ENCODE measurements at regions not wholly inside any gene's neighbourhood (a gene's known extent, or its start where the extent isn't known, plus 50 kb on each side); places are given as distances from the start of the nearest gene placed in this dataset.
"Not testable (repeated sequence)": the region's sequence is repeated elsewhere in the genome, so short reads cannot be mapped to it uniquely, and the experiment has no call there.

GRCh38 chr14:106549064-106549463 lies 1022.7 kb downstream of the TMEM121 start:
- DNase-seq (ENCODE audit: low spot score): no peak
- TF ChIP-seq CTCF (IDR thresholded peaks at IDR 0.05; ENCODE audit: extremely low read depth, insufficient read depth, missing control alignments): no peak
- in situ Hi-C loops (cut with MboI; ENCODE audit: low pct_unique_long_range_greater_than_20kb, low sequenced_read_pairs, unreplicated experiment): no loop called here

- peak; percentile 19 for TF ChIP-seq CTCF (IDR thresholded peaks at IDR 0.05; ENCODE audit: extremely low read depth, insufficient read depth, missing control alignments)
- in situ Hi-C loops (cut with MboI; ENCODE audit: low pct_unique_long_range_greater_than_20kb, low sequenced_read_pairs, unreplicated experiment): no loop called here
- DNase-seq (ENCODE audit: low spot score): no peak
These were observed 1024.9 kb downstream of the TMEM121 start for GRCh38 chr14:106551265-106551664.

- in situ Hi-C loops (cut with MboI; ENCODE audit: low pct_unique_long_range_greater_than_20kb, low sequenced_read_pairs, unreplicated experiment); DNase-seq (ENCODE audit: low spot score): not testable (repeated sequence)
These were observed 1029.8 kb downstream of the TMEM121 start for GRCh38 chr14:106556211-106556610.

- TF ChIP-seq CTCF (IDR thresholded peaks at IDR 0.05; ENCODE audit: extremely low read depth, insufficient read depth, missing control alignments): peak; percentile 96
- in situ Hi-C loops (cut with MboI; ENCODE audit: low pct_unique_long_range_greater_than_20kb, low sequenced_read_pairs, unreplicated experiment): no loop called here
- peak; percentile 21 for DNase-seq (ENCODE audit: low spot score)
These were observed 1030.4 kb downstream of the TMEM121 start for GRCh38 chr14:106556665-106557289.

- no peak for TF ChIP-seq CTCF (IDR thresholded peaks at IDR 0.05; ENCODE audit: extremely low read depth, insufficient read depth, missing control alignments)
- DNase-seq (ENCODE audit: low spot score): no peak
- in situ Hi-C loops (cut with MboI; ENCODE audit: low pct_unique_long_range_greater_than_20kb, low sequenced_read_pairs, unreplicated experiment): no loop called here
These were observed 1036.1 kb downstream of the TMEM121 start for GRCh38 chr14:106562451-106562850.

GRCh38 chr14:106564058-106564643 lies 1037.8 kb downstream of the TMEM121 start:
- TF ChIP-seq CTCF (IDR thresholded peaks at IDR 0.05; ENCODE audit: extremely low read depth, insufficient read depth, missing control alignments): peak; percentile 89
- DNase-seq (ENCODE audit: low spot score): peak; percentile 42
- in situ Hi-C loops (cut with MboI; ENCODE audit: low pct_unique_long_range_greater_than_20kb, low sequenced_read_pairs, unreplicated experiment): no loop called here

GRCh38 chr14:106578481-106578880 lies 1052.1 kb downstream of the TMEM121 start:
- DNase-seq (ENCODE audit: low spot score): no peak
- in situ Hi-C loops (cut with MboI; ENCODE audit: low pct_unique_long_range_greater_than_20kb, low sequenced_read_pairs, unreplicated experiment): no loop called here
- no peak for TF ChIP-seq CTCF (IDR thresholded peaks at IDR 0.05; ENCODE audit: extremely low read depth, insufficient read depth, missing control alignments)
